HepG2 (cell line): ENCODE measurements at regions not wholly inside any gene's neighbourhood (a gene's known extent, or its start where the extent isn't known, plus 50 kb on each side); places are given as distances from the start of the nearest gene placed in this dataset.

Experiments used
- ATAC-seq: fragments of 200-7000 bp; cut with Tn5 transposase; 3 replicates; pipeline ENCODE4 v1.9.1; 2020; ENCODE audit warnings: mild to moderate bottlenecking, moderate library complexity
- BruUV-seq: library from RNA; stranded (reverse); fragments of 400-500 nt; replicated peaks from 2 replicates; lab custom pipeline; 2021; lab: Mats Ljungman, UMichigan
- CTCF ChIA-PET: fragments of 300-600 bp; formaldehyde crosslinking; extraction: SDS; loops from one replicate; lab custom pipeline; 2021; ENCODE audit warnings: low total read pairs, inconsistent platforms, low intra/inter-chr PET ratio; lab: Yijun Ruan, JAX
- POLR2A ChIA-PET: fragments of 350-600 bp; sonication (Branson Sonifier 250); formaldehyde crosslinking; loops from one replicate; lab custom pipeline; 2020; ENCODE audit warnings: antibody characterized with exemption, inconsistent platforms; lab: Yijun Ruan, JAX
- DNase-seq: peaks from one replicate; pipeline ENCODE4 v3.0.0-alpha.2; 2015; ENCODE audit warnings: low spot score
- FAIRE-seq: peaks from 3 replicates; lab custom pipeline; 2011; peaks lifted over from hg19 to GRCh38; lab: Jason Lieb, UNC
- H2AFZ ChIP-seq: one replicate; pipeline ENCODE4 v1.6.1; 2011; ENCODE audit warnings: low read length, inconsistent platforms
- H3K27ac ChIP-seq: fragments of 300-600 bp; 3 replicates; pipeline ENCODE4 v1.8.0; 2011; ENCODE audit warnings: mixed run types, mild to moderate bottlenecking, mixed read lengths, low read length, inconsistent platforms; ENCODE audit not compliant: insufficient read depth; ENCODE audit errors: extremely low read length
- H3K27me3 ChIP-seq, 2 experiments: fragments of 200-600 bp in 1 of 2; 2 replicates in 1 of 2; 3 replicates in 1 of 2; pipeline versions ENCODE4 v1.6.0 to v1.8.0; 2011; ENCODE audit warnings: low read length in 2 of 2, mild to moderate bottlenecking in 2 of 2, moderate library complexity in 2 of 2, inconsistent platforms in 1 of 2; ENCODE audit not compliant: insufficient read depth in 2 of 2, control insufficient read depth in 1 of 2
- H3K36me3 ChIP-seq, 2 experiments: fragments of 200-600 bp in 1 of 2; replicated peaks in 1 of 2; 2 replicates in 1 of 2; 3 replicates in 1 of 2; pipeline versions ENCODE4 v1.5.1 to v1.8.0; 2011; ENCODE audit warnings: low read length in 2 of 2, inconsistent platforms in 1 of 2; ENCODE audit not compliant: insufficient read depth in 2 of 2, control insufficient read depth in 1 of 2
- H3K4me1 ChIP-seq: 2 replicates; pipeline ENCODE4 v1.5.1; 2012; ENCODE audit warnings: low read length, inconsistent platforms; ENCODE audit not compliant: insufficient read depth
- H3K4me2 ChIP-seq: 2 replicates; pipeline ENCODE4 v1.6.0; 2011; ENCODE audit warnings: low read depth, low read length, inconsistent platforms
- H3K4me3 ChIP-seq, 3 experiments: fragments of 200-600 bp in 1 of 3; sonication (generic), shearing (Covaris generic) in 1 of 3; replicated peaks in 1 of 3; 2 replicates each; pipeline ENCODE4 v1.5.1; 2011 to 2016; ENCODE audit warnings: low read length in 3 of 3, inconsistent platforms in 2 of 3, low read depth in 2 of 3, mild to moderate bottlenecking in 2 of 3, control low read depth in 1 of 3, mixed read lengths in 1 of 3; ENCODE audit not compliant: insufficient read depth in 1 of 3
- H3K79me2 ChIP-seq: one replicate; pipeline ENCODE4 v1.6.1; 2011; ENCODE audit warnings: low read length, inconsistent platforms; ENCODE audit not compliant: insufficient read depth
- H3K9ac ChIP-seq: 2 replicates; pipeline ENCODE4 v1.6.0; 2011; ENCODE audit warnings: mild to moderate bottlenecking, low read depth, low read length, inconsistent platforms; ENCODE audit not compliant: insufficient read depth
- H3K9me3 ChIP-seq: 2 replicates; pipeline ENCODE4 v1.5.1; 2012; ENCODE audit warnings: mild to moderate bottlenecking, low read length
- H4K20me1 ChIP-seq: 2 replicates; pipeline ENCODE4 v1.6.0; 2011; ENCODE audit warnings: inconsistent platforms, mild to moderate bottlenecking, low read length, moderate library complexity; ENCODE audit not compliant: insufficient read depth
- BCL3 ChIP-seq: sonication (generic); formaldehyde crosslinking; IDR thresholded peaks from 2 replicates; pipeline ENCODE4 v1.5.1; 2020; ENCODE audit warnings: mild to moderate bottlenecking, missing genetic modification reagents, moderate library complexity
- GTF2F1 ChIP-seq: fragments of 150-350 bp; IDR thresholded peaks from 2 replicates; pipeline ENCODE4 v1.6.1; 2014; ENCODE audit warnings: low read length
- KLF13 ChIP-seq: sonication (generic); formaldehyde crosslinking; IDR thresholded peaks from 2 replicates; pipeline ENCODE4 v1.4.0; 2020; ENCODE audit warnings: mild to moderate bottlenecking, missing genetic modification reagents
- KMT2B ChIP-seq: IDR thresholded peaks from 2 replicates; pipeline ENCODE4 v1.6.1; 2016; ENCODE audit warnings: missing genetic modification reagents, missing compliant biosample characterization
- NFIB ChIP-seq: sonication (generic); formaldehyde crosslinking; IDR thresholded peaks from 2 replicates; pipeline ENCODE4 v1.9.0; 2021; ENCODE audit warnings: missing genetic modification reagents, mild to moderate bottlenecking, borderline replicate concordance
- POLR2G ChIP-seq: fragments of 200-400 bp; formaldehyde crosslinking; IDR thresholded peaks from 2 replicates; pipeline ENCODE4 v1.6.1; 2018; ENCODE audit warnings: mild to moderate bottlenecking, low read depth, low read length, moderate library complexity
- REPIN1 ChIP-seq: sonication (generic); formaldehyde crosslinking; IDR thresholded peaks from 2 replicates; pipeline ENCODE4 v1.8.0; 2022; ENCODE audit warnings: missing genetic modification reagents, low read depth, mild to moderate bottlenecking, borderline replicate concordance
- SNAPC4 ChIP-seq: sonication (generic); formaldehyde crosslinking; IDR thresholded peaks from 2 replicates; pipeline ENCODE4 v1.4.0; 2020; ENCODE audit warnings: mild to moderate bottlenecking, missing genetic modification reagents
- THYN1 ChIP-seq: sonication (generic); formaldehyde crosslinking; IDR thresholded peaks from 2 replicates; pipeline ENCODE4 v1.8.1; 2023; ENCODE audit warnings: low read depth, mild to moderate bottlenecking, moderate library complexity, missing genetic modification reagents, borderline replicate concordance
- ZBTB10 ChIP-seq: sonication (generic); formaldehyde crosslinking; IDR thresholded peaks from 2 replicates; pipeline ENCODE4 v1.4.0; 2020; ENCODE audit warnings: missing genetic modification reagents, borderline replicate concordance
- ZNF562 ChIP-seq: sonication (generic); formaldehyde crosslinking; IDR thresholded peaks from 2 replicates; pipeline ENCODE4 v1.8.0; 2022; ENCODE audit warnings: missing genetic modification reagents, borderline replicate concordance
- WGBS: methylation state at CpG from one replicate; pipeline ENCODE4 v1.1.6; 2017; ENCODE audit warnings: low lambda C conversion rate; 5-methylcytosine and 5-hydroxymethylcytosine counted together
- in situ Hi-C: cut with HindIII; loops from 2 replicates; pipeline ENCODE4 v1.10.0; 2017; ENCODE audit warnings: low pct_unique_long_range_greater_than_20kb; ENCODE audit not compliant: extremely low pct_ligation_motif_present
- intact Hi-C: fragments of 100-400 bp; cut with micrococcal nuclease; formaldehyde crosslinking; loops from one replicate; pipeline ENCODE4 v1.10.0; 2022; ENCODE audit not compliant: unreplicated experiment
- TF ChIP-seq, protein P1 (sequence below): sonication (generic); formaldehyde crosslinking; conservative IDR thresholded peaks from 2 replicates; pipeline ENCODE4 v1.4.0; 2020; ENCODE audit warnings: missing genetic modification reagents

DNA sequence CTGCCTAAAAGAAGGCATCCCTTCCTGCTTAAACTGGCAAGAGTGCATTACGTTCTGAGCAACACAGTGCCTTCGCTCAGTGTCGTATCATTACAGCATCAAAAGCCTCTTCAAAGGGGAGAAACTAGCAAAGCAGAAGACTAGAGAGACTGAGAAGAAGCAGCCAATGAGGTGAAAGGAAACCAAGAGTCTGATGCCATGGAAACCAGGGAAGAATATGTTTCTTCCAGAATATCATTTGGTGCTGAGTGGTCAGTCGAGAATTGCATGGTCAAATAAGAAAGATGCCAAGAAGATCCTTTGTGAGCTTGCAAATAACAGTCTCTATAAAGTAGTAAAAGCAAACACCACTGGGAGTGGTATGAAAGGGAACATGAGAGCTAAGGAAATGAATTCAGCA, 312.1 kb upstream of the CHST9 start:
- Histone ChIP-seq H3K27me3 (no peaks in the 10 kb centered on the region), H3K36me3 (no peaks in the 10 kb centered on the region), H3K9me3 (no peaks in the 10 kb centered on the region), H3K4me1 (no peaks in the 10 kb centered on the region), H4K20me1 (no peaks in the 10 kb centered on the region), H2AFZ (no peak overlapping the region), H3K4me3 (no peak overlapping the region), H3K4me2 (no peak overlapping the region)
- no TSS peak for BruUV-seq
- intact Hi-C loops (no loop called here), in situ Hi-C loops (no loop called here)
- CTCF ChIA-PET: no interaction called here
- DNase-seq (no peak), FAIRE-seq (no peak)
- 40% methylated on average over 4 of the region's 4 CpGs for WGBS
- TF ChIP-seq KLF13: no peak
- TF ChIP-seq SNAPC4 (CRISPR knock-in tag): no peak
- TF ChIP-seq THYN1: no peak
- no peak for TF ChIP-seq REPIN1 (CRISPR knock-in tag)
- TF ChIP-seq, protein P1, sequence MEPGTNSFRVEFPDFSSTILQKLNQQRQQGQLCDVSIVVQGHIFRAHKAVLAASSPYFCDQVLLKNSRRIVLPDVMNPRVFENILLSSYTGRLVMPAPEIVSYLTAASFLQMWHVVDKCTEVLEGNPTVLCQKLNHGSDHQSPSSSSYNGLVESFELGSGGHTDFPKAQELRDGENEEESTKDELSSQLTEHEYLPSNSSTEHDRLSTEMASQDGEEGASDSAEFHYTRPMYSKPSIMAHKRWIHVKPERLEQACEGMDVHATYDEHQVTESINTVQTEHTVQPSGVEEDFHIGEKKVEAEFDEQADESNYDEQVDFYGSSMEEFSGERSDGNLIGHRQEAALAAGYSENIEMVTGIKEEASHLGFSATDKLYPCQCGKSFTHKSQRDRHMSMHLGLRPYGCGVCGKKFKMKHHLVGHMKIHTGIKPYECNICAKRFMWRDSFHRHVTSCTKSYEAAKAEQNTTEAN: no peak
- no peak for TF ChIP-seq BCL3 (CRISPR knock-in tag)
- no peak for TF ChIP-seq ZBTB10
- no peak for TF ChIP-seq NFIB (CRISPR knock-in tag)
- TF ChIP-seq ZNF562 (CRISPR knock-in tag): no peak
- TF ChIP-seq KMT2B (CRISPR knock-in tag): no peak
- TF ChIP-seq GTF2F1: no peak
- no peak for TF ChIP-seq POLR2G
- TF ChIP-seq, all 625 proteins: peak for 0
- Histone ChIP-seq H3K9ac (no peak overlapping the region), H3K79me2 (no peaks in the 10 kb centered on the region), H3K27ac (no peak overlapping the region)
- no peak for ATAC-seq
- POLR2A ChIA-PET: no interaction called here
